NCI-H345 treated with DMSO at 0.1 percent for 48 hours (cell line): ENCODE measurements at regions not wholly inside any gene's neighbourhood (a gene's known extent, or its start where the extent isn't known, plus 50 kb on each side); places are given as distances from the start of the nearest gene placed in this dataset.
"Not testable (repeated sequence)": the region's sequence is repeated elsewhere in the genome, so short reads cannot be mapped to it uniquely, and the experiment has no call there.

Source experiments
- DNase-seq: peaks from one replicate; lab custom pipeline; 2025; ENCODE audit not compliant: unreplicated experiment; lab: John Stamatoyannopoulos, UW

DNA sequence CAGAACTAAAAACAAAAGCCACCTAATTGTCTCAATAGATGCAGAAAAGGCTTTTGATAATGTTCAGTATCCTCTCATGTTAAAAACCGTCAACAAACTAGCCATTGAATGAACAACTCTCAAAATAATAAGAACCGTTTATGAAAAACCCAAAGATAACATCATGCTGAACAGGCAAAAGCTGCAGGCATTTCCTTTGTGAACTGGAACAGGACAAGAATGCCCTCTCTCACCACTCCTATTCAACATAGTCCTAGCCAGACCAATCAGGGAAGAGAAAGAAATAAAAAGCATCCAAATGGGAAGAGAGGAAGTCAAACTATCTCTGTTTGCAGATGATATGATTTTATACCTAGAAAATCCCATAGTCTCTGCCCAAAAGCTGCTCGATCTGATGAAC lies 179.6 kb upstream of the EDNRB start:
- DNase-seq: no peak

DNA sequence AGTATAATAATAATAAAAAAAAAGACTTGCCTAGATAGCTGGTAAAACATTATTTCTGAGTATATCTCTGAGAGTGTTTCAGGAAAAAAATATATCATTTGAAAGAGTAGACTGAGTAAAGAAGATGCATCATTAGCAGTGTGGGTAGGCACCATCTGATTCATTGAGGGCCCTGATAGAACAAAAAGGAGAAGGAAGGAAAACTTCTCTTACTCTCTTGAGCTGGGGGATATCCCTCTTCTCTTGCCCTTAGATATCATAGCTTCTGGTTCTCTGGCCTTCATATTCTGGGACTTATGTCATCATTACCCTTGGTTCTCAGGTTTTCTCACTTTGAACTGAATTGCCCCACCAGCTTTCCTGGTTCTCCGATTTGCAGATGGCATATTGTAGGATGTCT lies 177.6 kb upstream of the EDNRB start:
- DNase-seq: no peak

DNA sequence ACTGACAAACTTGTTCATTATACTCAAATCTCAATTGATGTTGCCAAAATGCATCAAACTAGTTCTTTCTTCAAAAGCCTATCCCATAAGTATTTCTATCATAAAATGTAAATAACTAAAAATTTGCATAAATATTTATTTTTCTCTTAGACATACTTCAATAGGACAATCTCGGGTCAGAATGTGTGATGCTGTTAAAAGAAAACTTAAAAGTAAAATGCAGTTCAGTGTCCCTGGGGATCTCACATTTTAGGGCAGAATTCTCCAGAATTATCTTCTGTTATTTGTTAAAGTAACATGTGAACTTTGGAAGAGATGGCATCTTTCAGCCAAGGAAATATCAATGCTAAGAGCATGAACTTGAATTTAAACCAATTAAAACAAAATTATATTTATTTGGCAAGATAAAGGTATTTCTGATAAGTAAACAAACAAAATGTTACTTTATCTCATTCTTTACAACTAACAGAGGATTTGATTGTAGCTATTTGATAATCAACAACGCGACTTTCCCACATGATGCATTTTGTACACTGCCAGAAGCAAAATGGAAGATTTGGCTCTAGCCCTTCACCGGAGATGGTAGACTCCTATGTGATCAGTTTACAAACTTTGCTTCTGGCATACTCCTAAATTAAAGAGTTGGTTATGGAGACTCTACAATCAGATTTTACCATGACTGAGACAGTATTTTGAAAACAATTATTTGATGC lies 169.5 kb upstream of the EDNRB start:
- DNase-seq: no peak

DNA sequence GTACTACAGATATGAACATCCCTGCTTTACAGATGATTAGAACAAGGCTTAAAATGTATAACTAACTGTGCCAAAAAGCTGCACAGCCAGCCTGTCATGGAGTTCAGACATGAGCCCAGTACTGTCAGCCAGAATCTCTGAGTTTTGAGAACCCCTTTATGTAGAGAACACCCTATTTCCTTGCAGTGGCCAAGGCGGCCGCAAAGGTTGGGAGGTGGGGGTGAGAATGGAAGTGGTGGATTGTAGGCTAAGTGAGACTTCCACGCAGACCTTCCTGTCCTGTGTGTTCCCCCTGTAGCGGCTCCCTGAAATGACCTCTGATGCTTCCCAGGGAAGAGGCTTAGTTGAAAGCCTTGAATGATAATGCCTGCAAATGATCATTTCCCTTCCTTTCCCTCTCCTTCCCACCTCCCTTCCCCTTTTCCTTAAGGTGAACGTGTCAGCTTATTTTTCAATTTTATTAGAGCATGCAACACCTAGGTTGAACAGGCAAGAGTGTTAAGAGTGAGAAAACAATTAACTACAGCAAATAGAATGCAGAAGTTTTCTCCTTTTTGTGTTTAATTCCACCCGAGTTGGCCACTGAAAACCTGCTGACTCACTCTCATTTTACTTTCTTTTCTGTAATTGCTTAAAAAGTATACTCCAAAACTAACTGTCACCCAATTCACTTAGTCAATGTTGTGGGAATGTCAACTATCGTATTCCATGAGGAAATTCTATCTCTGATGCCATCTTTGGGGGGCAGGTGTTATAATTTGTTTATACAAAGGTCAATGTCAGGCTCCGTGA lies 167.0 kb upstream of the EDNRB start:
- no peak for DNase-seq

DNA sequence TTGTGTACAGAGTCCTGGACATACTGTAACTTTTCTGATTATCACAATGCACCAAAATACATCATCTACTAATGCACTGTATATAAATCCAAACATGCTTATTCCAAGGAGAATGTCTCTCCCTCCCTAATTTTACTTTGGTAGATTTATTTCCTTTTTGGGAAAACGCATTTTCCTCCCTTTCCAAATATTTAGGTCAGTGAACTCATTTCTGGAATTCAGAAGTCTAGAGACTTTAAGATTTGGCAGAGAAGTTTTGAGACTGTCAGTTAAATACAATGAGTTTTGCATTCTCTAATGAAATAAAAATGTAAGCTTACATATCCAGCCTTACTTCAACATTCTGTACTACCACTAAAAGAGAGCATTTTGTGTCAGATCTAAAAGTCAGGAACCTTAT lies 165.8 kb upstream of the EDNRB start:
- DNase-seq: no peak

DNA sequence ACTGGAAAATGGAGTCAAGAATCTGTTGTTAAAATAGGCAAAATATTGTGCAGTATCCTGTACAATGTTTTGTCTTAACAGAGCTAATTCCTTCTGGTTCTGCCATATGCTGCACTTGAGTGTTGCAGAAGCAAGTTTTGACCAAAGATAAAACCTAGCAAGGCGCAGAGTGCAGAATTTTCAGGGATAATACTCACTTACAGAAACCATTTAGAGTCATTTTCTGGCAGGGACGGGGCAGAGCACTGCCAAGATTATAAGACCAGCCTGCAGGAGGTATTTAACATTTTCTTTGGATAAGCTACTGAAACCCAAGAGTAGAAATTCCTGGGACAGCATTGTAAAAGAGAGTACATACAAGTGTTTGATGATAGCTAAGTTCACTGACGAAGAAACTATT lies 159.5 kb upstream of the EDNRB start:
- no peak for DNase-seq

DNA sequence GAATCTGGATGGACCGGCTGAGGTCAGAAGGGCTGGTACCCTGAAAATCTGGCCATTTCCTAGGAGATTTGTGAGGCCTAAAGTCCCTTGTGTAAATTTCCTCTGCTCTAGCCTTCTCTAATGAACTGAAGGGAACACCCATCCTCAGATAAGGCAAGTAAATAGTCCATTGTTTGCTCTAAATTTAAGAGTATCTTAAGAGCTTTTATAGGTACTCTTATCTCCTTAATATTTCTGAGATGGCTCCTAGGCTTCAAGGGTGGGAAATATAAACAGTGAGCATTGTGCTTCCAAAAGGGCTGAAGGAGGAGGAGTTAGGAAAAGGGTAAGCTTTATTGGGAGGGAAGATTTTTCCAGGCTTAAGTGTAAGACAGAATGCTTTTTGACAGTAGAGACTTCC lies 148.7 kb upstream of the EDNRB start:
- DNase-seq: no peak

DNA sequence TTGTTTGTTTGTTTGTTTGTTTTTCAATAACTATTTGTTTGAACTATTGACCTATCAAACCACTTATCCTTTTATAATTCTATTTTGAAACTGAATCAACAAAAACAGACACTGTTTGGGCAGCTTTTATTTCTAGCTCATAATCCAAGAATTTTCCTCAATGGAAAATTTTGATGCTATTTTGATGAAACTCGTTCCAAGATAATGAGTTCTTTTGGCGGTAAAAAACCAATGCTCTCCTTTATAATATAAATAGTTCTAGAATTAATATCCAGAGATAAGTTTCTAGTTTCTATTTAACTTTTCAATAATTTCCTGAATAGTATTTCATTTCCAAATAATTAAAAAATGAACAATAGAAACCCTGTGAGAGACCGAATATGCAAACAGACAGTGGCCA lies 146.5 kb upstream of the EDNRB start:
- no peak for DNase-seq

DNA sequence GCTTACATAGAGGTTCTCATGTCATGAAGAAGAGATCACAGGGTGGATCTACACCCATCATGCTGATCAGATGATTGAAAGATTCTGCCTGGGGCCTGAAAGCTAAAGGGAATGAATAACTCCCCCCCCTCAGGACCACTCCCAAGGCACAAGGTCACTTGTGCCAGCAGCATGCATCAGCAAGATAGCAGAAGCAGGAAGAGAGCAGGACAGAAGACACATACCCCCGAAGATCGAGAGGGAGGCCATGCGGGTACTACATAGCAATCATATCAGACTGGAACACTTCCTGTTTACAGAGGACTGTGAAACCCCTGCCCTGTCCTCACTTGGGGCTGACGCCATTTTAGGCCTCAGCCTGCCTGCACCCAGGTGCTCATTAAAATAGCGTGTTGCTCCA lies 143.2 kb upstream of the EDNRB start:
- no peak for DNase-seq

DNA sequence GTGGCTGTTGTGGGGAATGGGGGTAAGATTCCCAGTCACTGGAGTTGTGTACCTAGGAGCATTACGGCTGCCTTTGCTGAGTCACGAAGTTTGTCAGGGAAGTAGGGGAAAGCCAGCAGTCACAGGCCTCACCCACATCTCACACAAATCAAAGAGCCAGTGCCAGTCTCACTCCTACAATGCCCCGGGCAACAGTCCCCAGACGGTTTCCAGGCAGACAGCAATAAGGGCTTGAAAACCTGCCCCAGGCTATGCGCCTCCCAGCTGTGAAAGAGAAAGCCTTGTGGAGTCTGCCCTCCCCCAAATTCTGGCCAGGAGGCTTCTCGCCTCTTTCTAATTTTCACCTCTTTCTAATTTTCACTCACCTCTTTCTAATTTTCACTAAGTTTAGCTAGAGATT lies 142.3 kb upstream of the EDNRB start:
- DNase-seq: no peak

DNA sequence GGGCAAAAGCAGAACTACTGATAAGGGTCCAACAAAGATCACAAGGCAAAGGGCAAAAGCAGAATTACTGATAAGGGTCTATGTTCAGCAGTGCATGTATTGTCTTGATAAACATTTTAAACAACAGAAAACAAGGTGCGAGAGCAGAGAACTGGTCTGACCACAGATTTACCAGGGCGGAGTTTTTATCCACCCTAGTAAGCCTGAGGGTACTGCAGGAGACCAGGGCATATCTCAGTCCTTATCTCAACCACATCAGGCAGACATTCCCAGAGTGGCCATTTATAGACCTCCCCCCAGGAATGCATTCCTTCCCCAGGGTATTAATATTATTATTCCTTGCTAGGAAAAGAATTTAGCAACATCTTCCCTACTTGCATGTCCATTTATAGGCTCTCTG lies 138.2 kb upstream of the EDNRB start:
- not testable (repeated sequence) for DNase-seq

DNA sequence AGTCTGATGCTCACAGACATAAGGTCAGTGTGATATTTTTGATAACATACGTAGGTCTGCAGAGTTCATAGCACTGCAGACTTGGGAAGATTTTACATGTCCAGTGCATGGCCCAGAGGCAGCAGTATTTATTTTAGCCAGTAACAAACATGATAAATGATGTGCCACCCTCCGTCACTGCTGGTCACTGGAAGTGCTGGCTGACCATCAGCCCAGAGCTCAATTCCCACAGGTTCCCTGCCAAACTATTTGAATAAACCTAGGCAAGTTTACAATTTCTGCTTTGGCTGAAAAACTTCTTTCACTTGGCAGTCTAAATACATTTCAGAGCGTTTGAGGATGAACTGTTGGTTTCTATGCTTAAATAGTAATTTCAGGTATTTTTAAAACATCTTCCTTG lies 135.5 kb upstream of the EDNRB start:
- DNase-seq: no peak

DNA sequence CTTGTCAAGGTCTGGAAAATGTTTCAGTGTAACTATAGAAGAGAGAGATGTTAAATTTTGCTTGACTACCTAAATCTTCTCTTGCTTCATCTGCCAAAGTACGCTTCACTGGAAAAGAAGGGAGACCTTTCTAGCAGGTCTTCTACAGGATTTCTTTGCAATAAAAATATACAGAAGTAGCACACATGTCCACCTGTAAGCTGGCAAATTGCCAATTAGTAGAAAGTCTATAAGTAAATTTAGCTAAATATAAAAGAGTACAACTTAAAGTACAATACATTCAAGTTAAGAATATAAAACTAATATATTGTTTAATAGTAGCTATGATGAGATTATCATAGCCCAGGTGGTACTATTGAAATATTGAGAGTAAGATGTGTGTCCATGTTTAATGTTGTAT lies 128.5 kb upstream of the EDNRB start:
- DNase-seq: no peak

DNA sequence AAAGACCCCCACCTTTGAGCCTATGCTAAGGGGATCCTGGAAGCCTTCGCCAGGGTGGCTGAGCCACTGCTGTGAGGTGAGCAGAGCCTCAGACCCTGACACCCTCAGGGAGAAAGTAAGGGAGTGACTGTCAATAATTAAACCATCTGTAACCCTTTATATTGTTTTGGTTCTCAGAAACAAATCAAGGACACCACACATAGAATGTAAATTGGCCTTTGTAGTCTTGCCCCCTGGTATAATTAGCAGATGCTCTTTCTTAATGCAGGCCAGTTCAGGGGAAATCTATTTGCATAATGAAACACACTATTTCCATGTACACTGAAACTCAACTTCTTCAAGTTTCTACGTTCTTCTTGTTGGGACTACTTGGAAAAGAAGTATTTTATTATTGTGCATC lies 127.7 kb upstream of the EDNRB start:
- DNase-seq: no peak

DNA sequence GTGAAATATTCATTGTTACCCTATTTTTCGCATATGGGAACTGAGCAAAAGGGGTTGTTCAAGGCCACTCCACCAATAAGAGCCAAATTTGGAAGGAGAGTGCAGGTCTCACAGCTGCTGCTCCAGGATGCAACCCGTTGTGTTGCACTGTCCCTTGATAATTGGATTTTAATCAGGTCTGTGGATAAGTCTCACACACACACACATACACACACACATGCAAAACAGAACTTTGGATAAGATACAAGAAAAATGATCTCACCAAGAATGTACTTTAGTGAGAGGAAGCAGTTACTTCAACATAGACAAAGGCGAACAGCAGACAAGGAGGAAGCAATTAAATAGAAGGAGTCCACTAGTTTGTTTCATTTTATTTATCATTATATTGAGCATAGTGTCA lies 127.3 kb upstream of the EDNRB start:
- DNase-seq: no peak

DNA sequence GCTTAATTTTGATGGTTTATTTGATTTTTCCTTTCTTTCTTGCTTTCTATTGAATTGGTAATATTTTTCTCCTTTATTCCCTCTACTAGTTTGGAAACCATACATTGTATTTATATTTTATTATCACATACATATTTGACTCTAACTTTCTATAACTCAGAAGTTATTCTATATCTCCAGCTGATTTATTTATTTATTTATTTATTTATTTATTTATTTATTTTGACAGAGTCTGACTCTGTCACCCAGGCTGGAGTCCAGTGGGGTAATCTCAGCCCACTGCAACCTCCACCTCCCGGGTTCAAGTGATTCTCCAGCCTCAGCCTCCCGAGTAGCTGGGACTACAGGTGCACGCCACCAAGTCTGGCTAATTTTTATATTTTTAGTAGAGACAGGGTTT lies 122.7 kb upstream of the EDNRB start:
- not testable (repeated sequence) for DNase-seq

DNA sequence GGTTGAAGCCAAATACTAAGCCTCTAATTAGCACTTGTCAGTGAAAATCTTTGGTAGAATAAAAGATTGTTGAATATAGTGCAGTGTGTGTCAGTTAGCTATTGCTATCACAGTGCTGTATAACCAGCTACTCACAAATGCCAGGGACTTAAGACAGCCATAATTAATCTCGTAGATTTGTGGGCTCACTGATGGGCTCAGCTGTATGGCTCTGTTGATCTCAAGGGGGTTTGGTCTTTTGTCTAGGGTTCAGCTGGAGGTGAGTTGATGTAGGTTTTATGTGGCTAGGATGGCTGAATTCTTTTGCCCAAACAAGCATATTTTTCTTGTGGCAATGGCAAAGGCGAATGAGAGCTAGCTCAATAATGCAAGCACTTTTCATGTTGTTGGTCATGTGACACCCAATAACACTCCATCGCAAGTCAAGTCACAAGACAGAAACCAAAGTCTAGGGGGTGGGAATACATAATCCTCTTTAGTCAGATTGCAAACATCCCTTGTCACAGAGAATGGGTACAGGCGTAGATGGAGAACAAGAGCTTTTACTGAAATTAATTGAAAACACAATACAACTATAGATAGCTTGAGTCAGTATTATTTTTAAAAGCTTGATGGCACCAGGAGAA lies 121.7 kb upstream of the EDNRB start:
- DNase-seq: no peak

DNA sequence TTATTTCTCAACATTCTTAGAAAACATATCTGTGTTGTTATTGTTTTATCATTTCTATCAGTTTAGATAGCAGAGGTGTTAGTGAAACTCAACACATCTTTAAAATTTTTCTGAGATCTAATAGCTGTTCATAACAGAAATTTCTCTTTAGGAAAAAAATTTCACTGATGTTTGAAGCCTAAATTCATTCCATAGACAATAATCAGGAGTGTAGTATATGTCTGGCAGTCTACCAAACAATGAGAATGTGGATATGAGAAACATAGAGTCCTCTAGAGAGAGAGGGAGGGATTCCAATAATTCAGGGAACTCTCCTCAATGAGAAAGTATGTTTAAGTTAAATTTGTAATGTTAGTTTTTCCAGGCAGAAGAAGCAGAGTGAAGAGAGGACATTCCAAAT lies 118.2 kb upstream of the EDNRB start:
- no peak for DNase-seq

DNA sequence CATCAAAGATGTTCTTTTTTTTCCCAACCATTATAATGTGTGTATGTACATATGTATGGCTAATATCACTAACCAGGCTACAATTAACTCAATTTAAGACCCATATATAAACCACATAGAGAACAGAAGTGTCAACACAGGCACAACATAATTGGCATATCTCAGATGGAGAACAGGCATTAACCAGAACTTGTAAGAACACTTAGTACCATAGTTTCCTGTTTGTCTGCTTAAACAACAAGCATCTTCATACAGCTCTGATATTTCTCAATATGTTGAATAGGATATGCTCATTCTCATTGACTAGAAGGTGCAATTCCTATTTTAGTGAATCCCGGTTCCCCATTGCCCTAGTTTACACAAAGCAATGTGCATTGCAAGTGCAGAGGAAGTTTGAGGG lies 116.9 kb upstream of the EDNRB start:
- DNase-seq: no peak

DNA sequence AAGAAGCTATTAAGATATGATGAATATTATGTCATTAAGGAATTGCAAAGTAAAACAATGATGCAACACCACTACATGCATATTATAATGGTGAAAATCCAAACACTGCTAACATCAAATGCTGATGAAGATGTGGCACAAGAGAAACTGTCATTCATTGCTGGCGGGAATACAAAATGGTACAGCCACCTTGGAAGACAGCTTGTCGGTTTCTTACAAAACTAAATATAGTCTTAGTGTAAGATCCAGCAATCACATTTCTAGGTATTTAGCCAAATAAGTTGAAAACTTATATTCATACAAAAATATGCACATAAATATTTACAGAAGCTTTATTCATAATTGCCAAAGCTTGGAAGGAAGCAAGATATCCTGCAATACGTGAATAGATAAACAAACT lies 114.9 kb upstream of the EDNRB start:
- DNase-seq: no peak

DNA sequence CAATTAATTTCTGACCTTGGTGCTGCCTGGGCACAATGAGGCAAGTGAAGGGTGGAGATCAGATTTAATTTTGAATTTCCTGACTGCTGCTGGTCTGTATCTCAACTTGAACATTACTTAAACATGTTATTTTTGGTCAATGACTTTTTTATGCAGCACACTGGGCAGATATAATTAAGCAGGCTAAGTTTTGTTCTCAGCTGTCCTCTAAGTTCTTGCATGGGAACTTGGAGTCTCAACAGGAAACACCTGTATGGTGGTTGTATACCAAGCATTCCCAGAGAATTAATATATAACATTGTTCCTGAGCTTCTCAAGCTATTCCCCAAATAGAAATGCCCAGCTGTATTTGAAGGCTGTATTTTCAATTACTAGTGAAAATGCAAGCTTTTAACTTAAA lies 113.5 kb upstream of the EDNRB start:
- DNase-seq: no peak

DNA sequence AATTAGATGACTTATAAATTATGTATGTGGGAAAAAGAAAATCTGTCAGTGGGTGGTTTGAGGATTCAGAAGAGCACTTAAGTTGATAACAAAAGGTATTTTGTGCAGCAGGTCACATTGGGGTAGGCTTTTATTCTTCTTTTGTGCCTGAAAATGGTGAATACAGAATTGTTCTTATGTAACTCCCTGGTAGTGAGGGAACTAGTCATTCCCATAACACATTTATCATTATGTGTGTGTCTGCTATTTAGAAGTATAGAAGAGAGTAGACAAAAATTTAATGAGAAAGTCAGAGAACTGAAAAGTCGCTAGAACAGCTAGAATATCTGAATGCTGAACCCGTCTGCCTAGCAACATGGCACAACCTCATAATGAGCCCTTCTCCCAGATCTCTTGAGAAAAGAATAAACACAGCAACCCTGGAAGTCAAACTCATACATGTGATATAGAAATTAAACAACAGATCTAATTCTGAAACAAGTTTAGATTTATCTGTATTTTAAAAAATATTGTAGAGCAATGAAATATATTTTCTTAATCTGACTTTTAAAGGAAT lies 111.8 kb upstream of the EDNRB start:
- DNase-seq: no peak
